ENCODE measurements at regions not wholly inside any gene's neighbourhood (a gene's known extent, or its start where the extent isn't known, plus 50 kb on each side); places are given as distances from the start of the nearest gene placed in this dataset.

GRCh38 chr14:84180336-84180735 is 1349.6 kb upstream of the FLRT2 start:
- Histone ChIP-seq H3K4me1 (no peaks in the 10 kb centered on the region), H3K27me3 (no peaks in the 10 kb centered on the region), H3K4me3 (no peak overlapping the region), H3K36me3 (no peaks in the 10 kb centered on the region), H3K27ac (no peak overlapping the region), H3K9me3 (no peaks in the 10 kb centered on the region)
- intact Hi-C loops (cut with DNase I), result no loop called here
- 62 to 82% methylated on average over 2 of the region's 2 CpGs for WGBS, 2 donors
- DNase-seq, result no peak
- TF ChIP-seq, protein P1, sequence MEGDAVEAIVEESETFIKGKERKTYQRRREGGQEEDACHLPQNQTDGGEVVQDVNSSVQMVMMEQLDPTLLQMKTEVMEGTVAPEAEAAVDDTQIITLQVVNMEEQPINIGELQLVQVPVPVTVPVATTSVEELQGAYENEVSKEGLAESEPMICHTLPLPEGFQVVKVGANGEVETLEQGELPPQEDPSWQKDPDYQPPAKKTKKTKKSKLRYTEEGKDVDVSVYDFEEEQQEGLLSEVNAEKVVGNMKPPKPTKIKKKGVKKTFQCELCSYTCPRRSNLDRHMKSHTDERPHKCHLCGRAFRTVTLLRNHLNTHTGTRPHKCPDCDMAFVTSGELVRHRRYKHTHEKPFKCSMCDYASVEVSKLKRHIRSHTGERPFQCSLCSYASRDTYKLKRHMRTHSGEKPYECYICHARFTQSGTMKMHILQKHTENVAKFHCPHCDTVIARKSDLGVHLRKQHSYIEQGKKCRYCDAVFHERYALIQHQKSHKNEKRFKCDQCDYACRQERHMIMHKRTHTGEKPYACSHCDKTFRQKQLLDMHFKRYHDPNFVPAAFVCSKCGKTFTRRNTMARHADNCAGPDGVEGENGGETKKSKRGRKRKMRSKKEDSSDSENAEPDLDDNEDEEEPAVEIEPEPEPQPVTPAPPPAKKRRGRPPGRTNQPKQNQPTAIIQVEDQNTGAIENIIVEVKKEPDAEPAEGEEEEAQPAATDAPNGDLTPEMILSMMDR (IDR thresholded peaks at IDR 0.05), result no peak
- TF ChIP-seq POLR2A (IDR thresholded peaks at IDR 0.05) (no peak), POLR2AphosphoS5 (IDR thresholded peaks at IDR 0.05) (no peak), EP300 (IDR thresholded peaks at IDR 0.05) (no peak)

GRCh38 chr14:84181072-84181471 is 1348.9 kb upstream of the FLRT2 start:
- DNase-seq, result no peak
- 38 to 66% methylated on average over 2 of the region's 2 CpGs for WGBS, 2 donors

DNA sequence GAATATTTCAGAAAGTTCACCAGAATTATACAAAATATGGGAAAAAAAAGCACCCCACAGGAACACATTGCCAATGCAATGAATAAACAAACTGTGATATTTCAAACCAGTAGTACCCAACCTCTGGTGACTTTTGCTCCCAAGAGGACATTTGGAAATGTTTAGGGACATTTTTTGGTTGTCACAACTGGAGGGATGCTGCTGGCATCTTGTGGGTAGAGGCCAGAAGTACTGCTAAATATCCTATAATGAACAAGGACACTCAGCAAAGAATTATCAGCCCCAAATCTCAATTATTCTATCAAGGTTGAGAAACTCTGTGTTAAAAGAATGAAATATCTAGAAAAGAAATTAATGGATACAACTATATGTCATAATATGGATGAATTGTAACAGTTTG is 1334.4 kb upstream of the FLRT2 start:
- Histone ChIP-seq H3K4me3 (no peak overlapping the region), H3K9me3 (no peaks in the 10 kb centered on the region), H3K4me1 (no peaks in the 10 kb centered on the region), H3K36me3 (no peaks in the 10 kb centered on the region), H3K27me3 (no peaks in the 10 kb centered on the region), H3K27ac (no peak overlapping the region)
- intact Hi-C loops (cut with DNase I), result no loop called here
- TF ChIP-seq, protein P1 (IDR thresholded peaks at IDR 0.05), result no peak
- TF ChIP-seq POLR2A (IDR thresholded peaks at IDR 0.05) (no peak), EP300 (IDR thresholded peaks at IDR 0.05) (no peak), POLR2AphosphoS5 (IDR thresholded peaks at IDR 0.05) (no peak)
- no peak for DNase-seq

More at GRCh38 chr14:84181072-84181471, 1348.9 kb upstream of the FLRT2 start:
- Histone ChIP-seq H3K27me3 (no peaks in the 10 kb centered on the region), H3K9me3 (no peaks in the 10 kb centered on the region), H3K27ac (no peak overlapping the region), H3K36me3 (no peaks in the 10 kb centered on the region), H3K4me1 (no peaks in the 10 kb centered on the region), H3K4me3 (no peak overlapping the region)
- intact Hi-C loops (cut with DNase I), result no loop called here
- TF ChIP-seq POLR2A (IDR thresholded peaks at IDR 0.05) (no peak), POLR2AphosphoS5 (IDR thresholded peaks at IDR 0.05) (no peak), EP300 (IDR thresholded peaks at IDR 0.05) (no peak)
- TF ChIP-seq, protein P1 (IDR thresholded peaks at IDR 0.05), result no peak

GRCh38 chr14:84197704-84198103 is 1332.2 kb upstream of the FLRT2 start:
- Histone ChIP-seq H3K4me3 (no peak overlapping the region), H3K27ac (no peak overlapping the region), H3K4me1 (peaks cover 0 to 5% (median 2%) of the 10 kb centered on the region in 4 donors), H3K9me3 (no peaks in the 10 kb centered on the region), H3K27me3 (no peaks in the 10 kb centered on the region), H3K36me3 (no peaks in the 10 kb centered on the region)
- WGBS, 2 donors, result 60 to 84% methylated on average over 1 of the region's 1 CpG
- DNase-seq, result no peak
- TF ChIP-seq POLR2A (IDR thresholded peaks at IDR 0.05) (no peak), EP300 (IDR thresholded peaks at IDR 0.05) (no peak), POLR2AphosphoS5 (IDR thresholded peaks at IDR 0.05) (no peak)
- TF ChIP-seq, protein P1 (IDR thresholded peaks at IDR 0.05), result no peak
- intact Hi-C loops (cut with DNase I), result no loop called here

DNA sequence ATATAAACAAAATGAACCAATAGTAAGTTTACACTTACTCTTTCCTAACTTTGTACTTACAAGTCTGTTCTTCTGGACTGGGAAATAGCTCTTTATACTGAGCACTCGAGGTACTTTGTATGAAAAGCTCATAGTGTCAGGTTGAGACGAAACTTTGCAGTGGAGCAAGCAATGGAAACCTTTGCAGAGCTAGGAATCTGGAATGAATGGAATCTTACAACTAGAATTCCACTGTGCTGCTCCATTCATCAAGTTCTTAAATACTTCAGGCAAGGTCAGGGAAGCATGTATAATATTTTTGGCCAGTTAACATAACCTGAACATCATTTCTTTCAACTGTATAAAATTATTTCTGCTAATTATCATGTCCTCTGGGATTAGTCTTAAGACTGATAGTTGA is 1327.5 kb upstream of the FLRT2 start:
- H3K4me3 ChIP-seq, result no peak overlapping the region
- no peak for DNase-seq
- intact Hi-C loops (cut with DNase I), result no loop called here
- no peak overlapping the region for H3K27ac ChIP-seq
- no peaks in the 10 kb centered on the region for H3K9me3 ChIP-seq
- TF ChIP-seq EP300 (IDR thresholded peaks at IDR 0.05) (no peak), POLR2AphosphoS5 (IDR thresholded peaks at IDR 0.05) (no peak), POLR2A (IDR thresholded peaks at IDR 0.05) (no peak)
- TF ChIP-seq, protein P1 (IDR thresholded peaks at IDR 0.05), result no peak
- H3K4me1 ChIP-seq, result peaks cover 0 to 9% (median 5%) of the 10 kb centered on the region in 4 donors
- no peaks in the 10 kb centered on the region for H3K36me3 ChIP-seq
- WGBS, 2 donors, result 44 to 69% methylated on average over 2 of the region's 2 CpGs
- H3K27me3 ChIP-seq, result no peaks in the 10 kb centered on the region

All from sigmoid colon (tissue), 6 donors.